NCI-H2081 treated with DMSO at 0.1 percent for 48 hours (cell line): ENCODE measurements at regions not wholly inside any gene's neighbourhood (a gene's known extent, or its start where the extent isn't known, plus 50 kb on each side); places are given as distances from the start of the nearest gene placed in this dataset.

Experiments used
- DNase-seq: peaks from one replicate; lab custom pipeline; 2025; lab: John Stamatoyannopoulos, UW

- DNase-seq, result no peak
Measured at GRCh38 chr6:169993861-169994481, 242.5 kb downstream of the ERMARD start.

- no peak for DNase-seq
Measured at GRCh38 chr6:169991913-169992312, 240.5 kb downstream of the ERMARD start.

GRCh38 chr6:169991031-169991390 lies 239.6 kb downstream of the ERMARD start:
- no peak for DNase-seq

GRCh38 chr6:169990095-169991030 lies 238.9 kb downstream of the ERMARD start:
- DNase-seq, result no peak

- no peak for DNase-seq
Measured at GRCh38 chr6:169989594-169989993, 238.2 kb downstream of the ERMARD start.

- no peak for DNase-seq
Measured at GRCh38 chr6:169988769-169989550, 237.5 kb downstream of the ERMARD start.

- no peak for DNase-seq
Measured at GRCh38 chr6:169986848-169987498, 235.6 kb downstream of the ERMARD start.

- DNase-seq, result no peak
Measured at GRCh38 chr6:169986171-169986847, 234.9 kb downstream of the ERMARD start.

GRCh38 chr6:169985121-169986015 lies 233.9 kb downstream of the ERMARD start:
- no peak for DNase-seq

- DNase-seq, result no peak
Measured at GRCh38 chr6:169984181-169985120, 233.0 kb downstream of the ERMARD start.

- DNase-seq, result no peak
Measured at GRCh38 chr6:169983651-169984050, 232.2 kb downstream of the ERMARD start.

GRCh38 chr6:169982461-169983386 lies 231.3 kb downstream of the ERMARD start:
- DNase-seq, result no peak

GRCh38 chr6:169981969-169982368 lies 230.5 kb downstream of the ERMARD start:
- no peak for DNase-seq

GRCh38 chr6:169981568-169981967 lies 230.1 kb downstream of the ERMARD start:
- no peak for DNase-seq

- no peak for DNase-seq
Measured at GRCh38 chr6:169980826-169981450, 229.5 kb downstream of the ERMARD start.

- no peak for DNase-seq
Measured at GRCh38 chr6:169979873-169980432, 228.5 kb downstream of the ERMARD start.

- DNase-seq, result no peak
Measured at GRCh38 chr6:169978615-169979161, 227.3 kb downstream of the ERMARD start.
